ENCODE measurements at regions not wholly inside any gene's neighbourhood (a gene's known extent, or its start where the extent isn't known, plus 50 kb on each side); places are given as distances from the start of the nearest gene placed in this dataset.
"Not testable (repeated sequence)": the region's sequence is repeated elsewhere in the genome, so short reads cannot be mapped to it uniquely, and the experiment has no call there.

DNA sequence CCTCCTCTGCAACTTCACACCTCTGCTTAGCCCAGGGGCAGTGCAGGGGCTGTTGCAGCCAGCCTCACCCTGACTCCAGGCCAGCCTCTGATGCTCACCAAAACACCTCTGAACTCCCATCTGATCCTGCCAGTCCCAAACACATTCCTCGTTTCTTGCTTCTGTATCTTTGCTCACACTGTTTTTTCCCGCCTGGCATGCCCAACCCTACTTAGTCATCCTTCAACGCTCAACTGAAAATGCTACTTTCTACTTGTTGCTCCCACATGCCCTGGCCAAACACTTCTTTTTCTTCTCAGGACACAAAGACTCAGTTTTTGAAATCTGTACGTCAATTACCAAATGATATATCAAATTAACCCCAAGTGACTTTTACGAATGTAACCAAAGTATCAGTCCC is 140.8 kb upstream of the ZBED5 start:
- DNase-seq: no peak

DNA sequence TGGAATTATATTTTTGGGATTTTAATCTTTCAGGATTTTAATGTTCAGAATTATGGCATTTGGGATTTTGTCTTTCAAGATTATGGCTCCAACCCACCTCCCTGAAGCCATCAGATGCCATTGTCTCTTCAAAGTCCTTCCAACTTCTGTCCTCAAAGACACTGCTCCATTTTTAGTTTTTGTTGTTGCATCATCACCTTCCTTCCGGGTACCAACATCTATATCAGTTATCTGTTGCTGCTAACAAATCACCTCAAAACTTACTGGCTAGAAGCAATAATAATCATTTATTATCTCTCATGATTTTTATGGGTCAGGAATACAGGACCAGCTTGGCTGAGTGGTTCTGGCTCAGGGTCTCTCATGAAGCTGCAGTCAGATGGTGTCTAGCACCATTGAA is 138.8 kb upstream of the ZBED5 start:
- no peak for DNase-seq

- no peak for DNase-seq
Observed at GRCh38 chr11:10993640-10994039, 135.8 kb upstream of the ZBED5 start.

DNA sequence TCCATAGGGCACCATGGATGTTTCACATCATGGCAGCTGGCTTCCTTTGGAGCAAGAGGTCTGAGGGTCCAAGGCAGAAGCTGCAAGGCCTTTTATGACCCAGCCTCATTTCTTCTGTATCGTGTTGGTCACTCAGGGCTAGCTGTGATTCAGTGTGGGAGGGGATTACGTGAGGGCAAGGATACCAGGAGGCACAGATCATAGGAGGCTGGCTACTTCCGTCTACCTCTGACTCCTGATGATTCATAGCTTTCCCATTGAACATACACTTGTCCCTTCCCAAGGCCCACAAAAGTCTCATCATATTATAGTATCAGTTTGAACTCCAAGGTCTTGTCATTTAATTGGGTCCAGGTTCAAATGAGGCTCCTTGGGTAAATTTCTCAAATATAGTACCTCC is 135.3 kb upstream of the ZBED5 start:
- DNase-seq: no peak

GRCh38 chr11:10991393-10991792 is 133.5 kb upstream of the ZBED5 start:
- DNase-seq: no peak

DNA sequence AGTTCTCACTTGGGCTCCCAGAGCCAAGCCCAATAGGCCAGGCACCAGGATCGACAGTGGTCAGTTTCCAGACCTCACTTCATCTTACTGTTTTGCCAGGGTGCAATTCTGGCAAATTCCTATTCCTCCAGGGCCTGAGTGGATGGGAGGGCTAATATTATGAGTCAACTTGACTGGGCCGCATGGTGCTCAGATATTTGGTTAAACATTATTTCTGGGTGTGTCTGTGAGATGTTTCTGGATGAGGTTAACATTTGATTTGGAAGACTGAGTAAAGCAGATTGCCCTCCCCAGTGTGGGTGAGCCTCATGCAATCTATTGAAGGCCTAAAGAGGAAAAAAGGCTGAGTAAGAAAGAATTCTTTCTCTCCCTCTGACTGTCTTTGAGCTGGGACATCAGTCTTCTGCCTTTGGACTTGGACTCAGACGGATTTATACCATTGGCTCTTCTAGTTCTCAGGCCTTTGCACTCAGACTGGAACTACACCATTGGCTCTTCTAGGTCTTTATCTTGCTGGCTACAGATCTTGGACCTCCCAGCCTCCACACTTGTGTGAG is 132.9 kb upstream of the ZBED5 start:
- no peak for DNase-seq

DNA sequence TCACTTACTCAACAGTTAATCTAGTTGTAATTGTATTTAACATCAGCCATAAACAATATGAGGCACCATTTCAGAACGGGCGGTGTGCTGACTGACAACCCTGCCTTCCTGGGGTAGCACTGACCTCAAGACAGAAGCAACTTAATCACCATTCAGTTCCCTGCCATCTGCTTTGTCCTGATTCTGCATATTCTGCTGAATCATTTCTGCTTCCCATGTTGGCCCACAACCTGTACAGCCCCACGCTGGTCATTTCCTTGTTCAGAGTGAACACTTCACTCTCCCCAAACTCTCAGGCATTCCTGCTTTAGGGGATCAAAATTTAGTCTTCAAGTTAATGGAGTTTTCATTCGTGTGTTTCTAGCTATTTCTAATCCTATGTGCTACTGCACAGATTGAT is 132.3 kb upstream of the ZBED5 start:
- no peak for DNase-seq

GRCh38 chr11:10986006-10986405 is 128.2 kb upstream of the ZBED5 start:
- DNase-seq: no peak

DNA sequence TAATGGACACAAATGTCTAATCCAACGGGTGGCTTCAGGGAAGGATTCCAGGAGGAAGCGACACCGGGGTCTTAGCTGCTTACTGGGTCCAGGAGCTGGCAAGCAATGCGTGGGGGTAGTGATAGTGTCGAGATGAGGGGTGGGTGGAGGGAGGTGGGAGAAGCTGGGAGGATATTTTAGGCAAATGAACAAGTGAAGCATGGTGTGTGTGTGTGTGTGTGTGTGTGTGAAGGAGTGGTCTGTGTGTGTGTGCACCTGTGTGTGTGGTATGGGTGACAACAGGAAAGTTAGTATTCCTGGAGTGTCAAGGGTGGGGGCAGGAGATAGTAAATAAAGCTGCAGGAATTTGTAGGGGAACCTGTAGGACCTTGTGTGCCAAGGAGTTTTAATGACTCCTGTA is 126.9 kb upstream of the ZBED5 start:
- DNase-seq: no peak

- DNase-seq: no peak
Observed at GRCh38 chr11:10984250-10984649, 126.4 kb upstream of the ZBED5 start.

DNA sequence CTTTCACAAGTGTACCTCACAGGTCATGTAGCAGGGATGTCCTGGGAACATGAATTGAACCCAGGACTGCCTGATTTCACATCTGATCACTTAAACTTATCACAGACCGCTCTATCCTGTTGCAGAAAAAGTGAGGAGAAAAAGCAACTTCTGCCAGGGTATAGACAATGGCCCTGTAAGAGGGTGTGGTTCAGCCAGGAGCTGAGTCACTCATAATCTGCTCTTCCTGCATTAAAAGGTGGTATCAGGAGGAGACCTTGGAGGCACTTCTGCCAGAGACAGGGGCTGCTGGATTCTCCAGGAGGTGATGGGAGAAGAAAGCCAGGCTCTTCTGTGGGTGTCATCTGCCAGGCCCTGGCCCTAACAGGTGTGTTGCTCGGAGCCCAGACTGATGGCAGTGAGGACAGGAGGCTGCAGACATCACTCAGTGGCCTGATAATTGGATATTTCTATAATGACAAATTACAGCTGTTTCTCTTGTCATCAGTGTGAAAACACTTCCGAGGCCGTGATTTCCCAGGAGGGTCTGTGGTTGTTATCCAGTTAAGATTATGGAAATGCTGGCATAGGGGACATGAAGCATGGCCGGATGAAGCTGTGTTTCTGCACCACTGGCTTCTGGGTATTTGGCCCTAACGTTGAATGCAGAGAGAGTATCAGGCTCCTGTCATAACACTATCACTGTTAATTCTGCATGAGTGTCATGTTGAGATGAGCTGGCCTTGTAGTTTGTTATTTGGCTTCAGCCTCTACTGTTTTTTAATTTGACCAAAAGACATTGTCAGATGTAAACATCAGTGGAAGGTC is 125.1 kb upstream of the ZBED5 start:
- DNase-seq: no peak

DNA sequence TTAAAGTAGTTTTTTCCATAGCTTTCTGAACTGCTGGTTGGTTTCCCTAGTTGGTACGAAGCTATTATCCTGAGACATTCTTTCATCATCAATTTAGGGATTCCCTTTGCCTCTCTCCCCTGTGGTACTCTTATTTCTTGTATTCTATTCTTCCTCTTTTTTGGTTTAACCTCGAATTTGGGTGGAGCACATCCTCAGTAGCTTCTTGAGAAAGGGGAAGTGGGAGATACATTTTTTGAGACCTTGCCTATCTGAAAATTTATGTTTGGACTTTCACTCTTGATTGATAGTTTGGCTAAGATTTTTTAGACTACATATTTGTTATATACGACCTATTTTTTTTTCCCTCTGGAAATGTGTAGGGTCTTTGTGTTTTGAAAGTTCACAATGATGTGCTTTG is 121.7 kb upstream of the ZBED5 start:
- DNase-seq: no peak

GRCh38 chr11:10978198-10978597 is 120.3 kb upstream of the ZBED5 start:
- DNase-seq: no peak

- DNase-seq: no peak
Observed at GRCh38 chr11:10975287-10975721, 117.5 kb upstream of the ZBED5 start.

DNA sequence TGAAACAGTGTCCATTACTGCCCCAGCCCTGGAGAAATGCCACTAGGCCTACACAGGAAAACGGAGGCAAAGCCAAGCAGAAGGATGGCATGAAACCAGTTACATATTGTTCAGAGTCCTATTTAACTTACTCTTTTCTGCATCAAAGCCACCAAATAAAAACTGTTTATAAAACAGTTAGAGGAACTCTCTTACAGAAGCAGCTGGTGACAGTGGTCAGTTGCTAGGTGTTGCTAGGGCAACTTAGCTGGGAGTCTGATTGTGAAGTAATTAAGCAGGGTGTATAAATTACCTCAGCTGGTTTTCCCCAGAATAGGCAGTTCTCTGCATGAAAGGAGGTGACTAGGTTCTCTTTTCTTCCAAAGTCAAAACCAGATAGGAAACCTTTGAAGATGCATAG is 115.6 kb upstream of the ZBED5 start:
- DNase-seq: no peak

GRCh38 chr11:10970926-10971325 is 113.1 kb upstream of the ZBED5 start:
- no peak for DNase-seq

DNA sequence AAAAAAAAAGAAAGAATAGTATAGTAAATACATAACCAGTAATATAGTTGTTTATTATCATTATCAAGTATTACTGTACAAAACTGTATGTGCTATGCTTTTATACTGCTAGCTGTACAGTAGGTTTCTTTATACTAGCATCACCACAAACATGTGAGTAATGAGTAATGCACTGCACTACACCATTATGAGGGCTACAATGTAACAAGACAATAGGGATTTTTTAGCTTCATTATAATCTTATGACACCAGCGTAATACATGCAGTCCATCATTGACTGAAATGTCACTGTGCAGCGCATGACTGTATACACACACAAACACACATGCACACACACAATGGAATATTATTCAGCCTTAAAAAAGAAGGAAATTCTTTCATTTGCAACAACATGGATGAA is 111.5 kb upstream of the ZBED5 start:
- DNase-seq: no peak

- not testable (repeated sequence) for DNase-seq
Observed at GRCh38 chr11:10956884-10957283, 99.0 kb upstream of the ZBED5 start.

- DNase-seq: no peak
Observed at GRCh38 chr11:10955616-10956015, 97.8 kb upstream of the ZBED5 start.

GRCh38 chr11:10954184-10954583 is 96.3 kb upstream of the ZBED5 start:
- DNase-seq: no peak

DNA sequence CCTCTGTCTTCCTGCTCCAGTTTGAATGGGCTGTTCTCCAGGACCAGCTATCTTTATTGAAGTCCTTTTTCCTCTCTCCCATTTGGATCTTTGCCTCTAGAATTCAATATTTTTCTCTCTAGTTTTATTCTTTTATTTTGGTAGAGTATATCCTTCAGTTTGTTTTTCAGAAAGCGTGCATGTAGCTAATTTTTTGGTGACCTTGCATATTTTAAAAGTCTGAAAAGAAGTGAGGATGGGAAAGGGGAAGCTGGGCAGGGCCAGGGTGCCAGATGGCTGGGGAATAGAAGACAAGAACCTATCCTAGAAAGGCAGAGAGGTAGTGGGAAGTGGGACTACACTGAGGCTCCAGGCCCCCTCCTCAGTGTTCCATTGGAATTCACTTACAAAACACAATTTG is 95.0 kb upstream of the ZBED5 start:
- DNase-seq: no peak

GRCh38 chr11:10947935-10948334 is 90.1 kb upstream of the ZBED5 start:
- DNase-seq: not testable (repeated sequence)

DNA sequence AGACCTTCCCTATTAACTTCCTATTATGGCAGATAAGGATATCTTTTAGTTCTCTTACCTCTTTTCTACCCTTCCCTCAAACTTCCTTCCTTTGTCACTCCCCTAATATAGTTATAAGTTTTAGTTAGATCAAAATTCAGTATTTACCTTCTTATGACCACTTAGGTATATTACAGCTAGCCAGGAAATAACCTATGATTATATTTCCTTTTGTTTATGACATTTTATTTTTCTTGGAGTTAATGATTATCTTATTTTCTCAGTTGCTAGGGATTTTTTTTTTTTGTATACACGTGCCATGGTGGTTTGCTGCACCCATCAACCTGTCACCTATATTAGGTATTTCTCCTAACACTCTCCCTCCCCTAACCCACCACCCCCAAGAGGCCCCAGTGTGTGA is 88.2 kb upstream of the ZBED5 start:
- no peak for DNase-seq

GRCh38 chr11:10945196-10945595 is 87.3 kb upstream of the ZBED5 start:
- DNase-seq: no peak

- DNase-seq: no peak
Observed at GRCh38 chr11:10943968-10944367, 86.1 kb upstream of the ZBED5 start.
